ENCODE measurements at regions not wholly inside any gene's neighbourhood (a gene's known extent, or its start where the extent isn't known, plus 50 kb on each side); places are given as distances from the start of the nearest gene placed in this dataset.

DNA sequence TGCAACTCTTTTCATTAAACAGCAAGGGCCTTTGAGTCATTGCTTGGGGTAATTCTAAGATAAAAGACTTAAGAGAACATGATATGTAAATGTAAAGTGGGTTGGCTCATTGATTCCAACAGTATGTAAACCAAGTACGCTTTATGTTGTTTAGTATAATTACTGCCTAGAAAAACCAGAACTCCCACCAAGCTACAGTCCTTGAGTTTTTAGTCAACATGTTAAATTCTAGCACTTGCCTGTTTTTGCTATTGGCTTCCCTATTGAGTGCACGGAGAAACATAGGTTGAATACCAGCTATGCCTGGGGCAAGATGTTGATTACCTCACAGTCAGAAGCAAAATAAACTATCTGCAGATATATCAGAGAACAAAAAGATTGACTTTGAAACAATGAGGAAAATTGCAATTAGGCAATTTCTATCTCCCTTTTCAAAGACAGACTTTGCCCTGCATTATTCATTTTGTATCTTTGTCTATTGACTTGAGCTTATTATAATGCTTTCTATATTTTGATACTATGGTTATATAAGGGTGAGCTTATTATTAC, 179.3 kb downstream of the ZPLD1 start:
- no peak for TF ChIP-seq CTCF (conservative IDR thresholded peaks at IDR 0.05; ENCODE audit: low read depth)
- no peak overlapping the region for H3K27ac ChIP-seq
- no peak for DNase-seq (ENCODE audit: low spot score)
- ChIA-PET CTCF (no interaction called here), POLR2A (ENCODE audit: low non-redundant PET) (no interaction called here)

DNA sequence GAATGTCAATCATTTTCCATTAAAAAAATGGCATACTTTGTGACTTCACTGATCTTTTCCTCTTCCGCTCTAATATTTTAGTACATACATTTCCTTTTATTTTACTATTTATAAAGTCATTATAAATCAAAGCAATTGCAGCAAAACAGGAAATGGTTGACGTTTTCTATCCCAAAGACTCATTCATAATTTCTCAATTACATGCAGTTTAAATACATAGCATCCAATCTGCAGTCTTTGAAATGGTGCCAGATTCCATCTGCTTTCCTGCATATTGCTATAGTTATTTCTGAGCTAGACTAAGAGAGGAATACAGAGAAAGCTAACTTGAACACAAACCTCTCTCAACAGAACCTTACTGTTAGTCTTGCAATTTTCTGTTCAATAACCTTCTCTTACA, 179.8 kb downstream of the ZPLD1 start:
- POLR2A ChIA-PET (ENCODE audit: low non-redundant PET), result no interaction called here
- CTCF ChIA-PET, result no interaction called here
- H3K27ac ChIP-seq, result no peak overlapping the region
- TF ChIP-seq CTCF (conservative IDR thresholded peaks at IDR 0.05; ENCODE audit: low read depth), result no peak
- no peak for DNase-seq (ENCODE audit: low spot score)

GRCh38 chr3:102617381-102617780, 182.6 kb downstream of the ZPLD1 start:
- ChIA-PET POLR2A (ENCODE audit: low non-redundant PET) (no interaction called here), CTCF (no interaction called here)
- DNase-seq (ENCODE audit: low spot score), result no peak
- TF ChIP-seq CTCF (conservative IDR thresholded peaks at IDR 0.05; ENCODE audit: low read depth), result no peak
- no peak overlapping the region for H3K27ac ChIP-seq

DNA sequence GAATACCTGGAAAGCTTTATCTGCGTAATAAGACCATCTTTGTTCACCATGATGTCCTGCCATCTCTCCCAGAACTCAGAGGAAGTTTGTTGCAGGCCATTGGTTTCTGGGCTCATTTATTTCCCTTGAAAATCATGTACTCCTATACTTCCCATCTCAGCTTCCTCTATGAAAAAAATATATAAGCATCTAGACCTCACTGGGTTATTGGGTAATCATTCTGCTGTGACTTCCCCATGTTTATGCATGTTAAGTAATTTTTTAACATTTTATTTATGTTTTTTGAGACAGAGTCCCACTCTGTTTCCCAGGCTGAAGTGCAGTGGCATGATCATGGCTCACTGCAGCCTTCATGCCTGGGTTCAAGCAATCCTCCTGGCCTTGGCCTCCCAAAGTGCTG, 184.5 kb downstream of the ZPLD1 start:
- no peak for DNase-seq (ENCODE audit: low spot score)
- H3K27ac ChIP-seq, result no peak overlapping the region
- ChIA-PET CTCF (no interaction called here), POLR2A (ENCODE audit: low non-redundant PET) (no interaction called here)
- TF ChIP-seq CTCF (conservative IDR thresholded peaks at IDR 0.05; ENCODE audit: low read depth), result no peak

GRCh38 chr3:102629943-102630342, 195.1 kb downstream of the ZPLD1 start:
- no peak for TF ChIP-seq CTCF (conservative IDR thresholded peaks at IDR 0.05; ENCODE audit: low read depth)
- CTCF ChIA-PET, result interaction anchor here (0.6 kb wide), 1 partner anchor 52 kb away, joined by 3 read pairs; no protein-coding TSS in a partner anchor

GRCh38 chr3:102630531-102630930, 195.7 kb downstream of the ZPLD1 start:
- ChIA-PET POLR2A (ENCODE audit: low non-redundant PET) (no interaction called here), CTCF (interaction anchor here (0.6 kb wide), 1 partner anchor 52 kb away, joined by 3 read pairs; no protein-coding TSS in a partner anchor)
- no peak for TF ChIP-seq CTCF (conservative IDR thresholded peaks at IDR 0.05; ENCODE audit: low read depth)
- H3K27ac ChIP-seq, result no peak overlapping the region
- DNase-seq (ENCODE audit: low spot score), result no peak

More at GRCh38 chr3:102629943-102630342, 195.1 kb downstream of the ZPLD1 start:
- H3K27ac ChIP-seq, result no peak overlapping the region
- DNase-seq (ENCODE audit: low spot score), result no peak
- POLR2A ChIA-PET (ENCODE audit: low non-redundant PET), result no interaction called here

GRCh38 chr3:102643546-102643945, 208.7 kb downstream of the ZPLD1 start:
- no peak for TF ChIP-seq CTCF (conservative IDR thresholded peaks at IDR 0.05; ENCODE audit: low read depth)
- DNase-seq (ENCODE audit: low spot score), result no peak
- CTCF ChIA-PET, result no interaction called here
- H3K27ac ChIP-seq, result no peak overlapping the region
- POLR2A ChIA-PET (ENCODE audit: low non-redundant PET), result no interaction called here
